Inferior parietal cortex (tissue), 1 donor: ENCODE measurements at regions not wholly inside any gene's neighbourhood (a gene's known extent, or its start where the extent isn't known, plus 50 kb on each side); places are given as distances from the start of the nearest gene placed in this dataset.
"Not testable (repeated sequence)": the region's sequence is repeated elsewhere in the genome, so short reads cannot be mapped to it uniquely, and the experiment has no call there.

ENCODE experiments used
- DNase-seq: peaks from one replicate; pipeline ENCODE4 v3.0.0-alpha.2; 2016; ENCODE audit errors: extremely low spot score

DNA sequence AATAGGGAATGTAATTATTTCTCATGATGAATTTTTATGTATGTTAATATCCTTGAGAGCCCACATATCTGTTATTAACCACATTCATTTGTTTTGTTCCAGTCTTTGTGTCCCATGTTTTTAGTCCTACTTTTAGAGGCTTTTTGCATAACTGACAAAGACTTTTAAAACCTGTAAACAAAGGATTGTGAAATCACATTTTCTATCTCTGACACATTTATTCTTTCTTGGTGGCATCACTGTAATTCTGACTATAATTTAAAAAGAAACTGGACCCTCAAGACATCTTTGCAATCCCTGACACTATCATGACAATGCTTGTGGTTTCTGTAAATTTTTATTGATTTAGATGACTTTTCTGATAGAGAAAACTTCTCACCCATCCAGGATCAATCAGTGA lies 313.1 kb downstream of the SIPA1L2 start:
- no peak for DNase-seq

DNA sequence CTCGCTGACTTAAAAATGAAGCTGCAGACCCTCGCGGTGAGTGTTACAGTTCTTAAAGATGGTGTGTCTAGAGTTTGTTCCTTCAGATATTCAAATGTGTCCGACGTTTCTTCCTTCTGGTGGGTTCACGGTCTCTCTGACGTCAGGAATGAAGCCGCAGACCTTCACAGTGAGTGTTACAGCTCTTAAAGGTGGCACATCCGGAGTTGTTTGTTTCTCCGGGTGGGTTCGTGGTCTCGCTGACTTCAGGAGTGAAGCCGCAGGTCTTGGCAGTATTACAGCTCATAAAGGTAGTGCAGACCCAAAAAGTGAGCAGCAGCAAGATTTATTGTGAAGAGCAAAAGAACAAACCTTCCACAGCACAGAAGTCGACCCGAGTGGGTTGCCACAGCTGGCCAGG lies 316.1 kb downstream of the SIPA1L2 start:
- DNase-seq, result not testable (repeated sequence)

DNA sequence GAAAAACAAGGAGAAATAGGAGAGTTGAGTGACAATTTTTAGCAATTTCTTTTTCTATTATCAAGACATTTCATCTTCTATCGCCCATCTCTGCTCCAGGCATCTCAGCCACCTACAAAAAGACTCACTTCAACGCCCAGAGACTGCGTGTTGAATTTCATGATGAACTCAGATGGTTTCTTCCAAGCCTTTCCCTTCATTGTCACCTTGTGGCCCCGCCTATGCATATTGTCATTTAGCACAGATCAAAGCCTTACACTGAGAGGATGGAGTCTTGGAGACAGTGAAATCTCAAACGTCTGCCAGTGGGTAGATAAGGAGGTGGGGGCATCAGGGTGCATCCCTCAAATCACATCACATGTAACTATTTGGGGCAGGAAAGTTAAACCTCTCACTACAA lies 319.4 kb downstream of the SIPA1L2 start:
- no peak for DNase-seq

DNA sequence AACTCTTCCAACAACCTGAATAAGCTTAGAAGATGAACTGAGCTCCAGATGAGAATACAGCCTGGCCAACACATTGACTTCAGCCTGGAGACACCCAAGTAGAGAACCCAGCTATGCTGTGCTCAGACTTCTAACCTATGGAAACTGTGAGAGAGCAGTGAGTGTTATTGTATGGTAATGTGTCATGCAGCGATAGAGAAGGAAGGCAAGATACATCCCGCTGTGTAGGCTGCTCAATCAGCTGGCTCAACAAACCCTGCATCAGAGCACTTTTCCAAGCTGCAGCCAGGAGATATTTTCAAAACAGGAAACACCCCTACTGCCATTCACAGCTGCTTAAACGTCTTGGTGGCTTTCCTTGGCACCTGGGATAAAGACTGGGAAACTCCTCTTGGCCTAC lies 321.3 kb downstream of the SIPA1L2 start:
- DNase-seq, result no peak

DNA sequence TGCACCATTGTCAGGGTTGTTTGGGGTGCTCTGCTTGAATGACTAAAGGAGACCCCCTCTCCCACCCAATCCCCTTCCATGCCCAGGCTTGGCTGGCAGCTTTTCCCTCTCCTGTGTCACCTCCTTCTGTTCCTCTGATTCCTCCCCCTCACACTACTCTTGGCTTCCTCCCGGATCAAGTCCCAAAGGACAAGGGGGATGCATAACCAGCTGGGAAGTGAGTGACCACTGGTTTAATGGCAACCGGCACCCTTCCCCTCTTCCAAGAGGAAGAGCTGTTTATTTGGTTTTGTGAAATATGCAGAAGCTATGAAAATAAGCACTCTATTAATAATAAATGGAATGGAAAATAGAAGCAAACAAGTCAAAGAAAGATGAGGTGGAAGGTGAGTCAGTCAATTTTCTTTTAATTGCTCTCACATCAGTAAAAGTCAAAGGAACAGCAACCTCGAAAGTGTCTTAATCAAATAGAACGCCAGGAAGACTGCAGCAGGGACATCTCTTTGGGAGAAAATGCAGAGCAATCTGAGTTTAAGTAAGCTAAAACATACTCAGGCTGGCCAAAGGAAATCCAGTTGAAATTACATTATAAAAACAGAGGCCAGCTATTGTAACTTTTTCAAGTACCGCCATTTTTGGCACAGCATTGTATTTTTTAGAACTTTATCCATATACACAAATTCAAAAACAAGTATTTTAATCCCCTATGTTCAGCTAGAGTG lies 322.5 kb downstream of the SIPA1L2 start:
- DNase-seq, result no peak

DNA sequence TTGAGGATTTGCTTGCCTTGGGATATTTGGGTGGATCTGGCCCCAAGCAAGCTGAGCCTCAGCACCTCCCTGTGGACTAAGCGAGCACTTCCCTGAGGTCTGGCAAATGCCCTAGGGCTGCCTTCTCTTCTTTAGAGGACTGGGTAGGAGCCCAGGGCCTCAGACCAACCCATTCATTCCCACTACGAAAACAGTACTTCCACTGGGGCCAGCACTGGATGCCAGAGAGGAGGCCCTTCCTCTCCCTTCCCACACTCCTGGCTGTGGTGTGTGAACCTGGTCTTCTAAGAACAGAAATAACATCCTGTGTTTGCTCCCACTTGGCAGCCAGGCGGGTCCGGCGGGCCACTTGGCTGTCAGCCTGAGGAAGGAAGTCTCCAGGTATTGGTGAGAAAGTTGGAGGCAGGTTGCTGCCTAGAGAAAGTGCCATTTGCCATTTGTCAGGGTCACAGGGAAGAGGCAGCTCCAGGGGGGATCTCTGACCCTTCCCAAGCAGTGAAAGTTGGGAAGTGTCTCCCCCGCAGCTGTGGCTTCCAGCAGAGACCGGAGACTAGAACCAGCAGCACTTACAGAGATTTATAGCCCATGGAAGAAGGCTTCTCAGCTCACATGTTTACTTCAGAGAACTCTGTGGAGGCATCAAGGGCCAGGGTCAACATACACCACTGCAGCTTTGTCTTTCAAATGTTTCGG lies 323.5 kb downstream of the SIPA1L2 start:
- DNase-seq, result no peak

DNA sequence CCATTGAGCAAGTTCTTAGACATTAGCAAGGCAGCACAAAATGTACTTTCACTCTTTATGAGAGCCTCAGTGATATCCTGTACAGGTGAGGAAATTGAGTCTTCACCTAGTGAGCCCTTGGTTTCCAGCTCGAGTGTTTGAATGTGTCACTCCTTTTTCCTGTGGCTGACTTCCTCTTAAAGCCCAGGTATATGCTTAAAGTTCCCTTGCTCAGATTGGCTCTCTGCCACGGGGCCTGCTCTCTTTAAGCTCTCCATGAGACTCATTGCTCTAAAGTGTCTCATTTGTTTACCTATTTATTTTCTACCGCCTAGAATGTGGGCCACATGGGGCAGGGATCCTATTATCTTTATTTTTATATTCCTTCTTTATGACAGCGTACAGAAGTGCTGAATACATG lies 324.9 kb downstream of the SIPA1L2 start:
- no peak for DNase-seq

DNA sequence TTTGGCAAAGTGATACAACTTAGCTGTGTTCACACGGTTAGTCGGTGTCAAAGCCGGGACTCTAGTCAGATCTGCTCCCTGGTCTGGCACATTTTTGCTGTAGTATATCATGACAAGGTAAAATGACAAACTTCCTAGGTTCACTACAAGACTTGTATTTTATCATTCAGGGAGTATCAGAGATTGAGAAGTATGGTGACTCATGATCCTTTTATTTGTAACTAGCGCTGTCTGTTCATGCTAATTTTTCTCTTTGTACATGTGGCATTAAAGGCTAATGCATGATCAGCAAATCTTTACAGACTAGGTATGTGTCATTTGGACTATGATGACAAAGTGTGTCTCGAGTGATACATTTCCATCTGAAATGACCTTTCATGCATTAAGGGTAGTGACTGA lies 326.7 kb downstream of the SIPA1L2 start:
- no peak for DNase-seq

DNA sequence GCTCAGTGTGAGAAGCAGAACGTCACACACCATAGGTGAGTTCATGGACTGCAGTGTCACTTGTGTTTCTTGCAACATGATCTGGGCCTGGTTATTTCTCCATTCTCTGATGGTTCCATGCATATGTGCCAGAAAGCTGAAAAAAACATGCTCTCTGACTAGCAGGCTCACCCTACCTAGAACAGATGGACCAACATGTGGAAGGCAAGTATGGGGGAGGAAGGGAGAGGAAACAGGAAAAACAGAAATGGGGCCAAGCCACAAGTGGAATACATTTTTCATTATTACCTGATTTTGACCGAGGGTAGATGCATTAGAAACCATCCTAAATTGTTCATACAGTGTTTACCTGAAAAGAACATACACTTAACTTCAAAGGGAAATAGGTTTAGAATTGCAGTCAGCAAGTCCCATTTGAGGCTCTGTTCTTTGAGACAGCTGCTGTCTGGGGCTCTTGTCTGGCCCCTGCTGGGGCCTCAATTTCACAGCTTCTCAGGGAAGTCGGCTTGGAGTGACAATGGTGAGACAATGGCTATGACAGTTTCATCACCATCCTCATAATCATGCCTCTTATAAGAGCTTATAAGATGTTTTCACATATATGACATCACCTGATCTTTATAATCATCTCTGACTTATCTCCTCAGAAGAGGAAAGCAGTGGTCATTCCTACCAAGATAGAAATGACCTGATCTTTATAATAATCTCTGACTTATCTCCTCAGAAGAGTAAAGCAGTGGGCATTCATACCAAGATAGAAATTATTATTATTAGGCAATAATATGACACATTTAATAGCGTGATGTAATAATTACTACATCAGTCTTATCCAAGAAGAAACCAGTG lies 327.3 kb downstream of the SIPA1L2 start:
- no peak for DNase-seq

DNA sequence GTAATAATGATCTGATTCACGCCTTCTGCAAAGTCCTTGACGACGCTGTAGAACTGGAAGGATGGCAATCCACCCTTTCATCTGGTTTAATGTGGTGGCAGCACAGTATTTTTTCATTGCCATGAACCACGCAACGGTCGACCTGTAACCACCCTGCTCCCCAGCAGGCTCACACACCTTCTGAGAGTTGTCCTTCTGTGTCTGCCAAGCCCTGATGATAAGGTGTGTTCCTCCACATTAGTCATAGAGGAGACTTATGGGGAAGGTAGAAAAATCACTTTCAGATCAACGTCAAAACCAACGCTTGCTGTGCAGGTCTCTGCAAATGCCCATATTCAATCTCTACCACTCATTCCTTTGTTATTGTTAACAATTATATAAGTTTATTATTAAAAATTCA lies 328.7 kb downstream of the SIPA1L2 start:
- DNase-seq, result no peak

DNA sequence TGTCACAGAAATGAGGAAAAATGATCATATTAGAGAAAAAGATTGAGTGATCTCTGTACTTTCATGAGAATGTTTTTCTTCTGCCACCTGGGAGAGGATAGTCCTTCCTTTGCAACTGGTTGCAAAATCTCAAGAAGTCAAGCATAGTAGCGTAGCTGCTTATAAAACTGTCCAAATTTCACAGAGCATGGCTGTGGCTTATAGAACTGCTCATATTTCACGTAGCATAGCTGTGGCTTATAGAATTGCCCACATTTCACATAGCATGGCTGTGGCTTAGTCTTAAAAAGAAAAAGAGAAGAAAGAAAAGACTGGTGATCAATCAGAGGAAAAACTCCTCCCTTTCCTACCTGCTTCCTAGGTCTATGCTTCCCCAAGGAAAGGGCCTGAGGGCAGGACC lies 329.5 kb downstream of the SIPA1L2 start:
- no peak for DNase-seq

DNA sequence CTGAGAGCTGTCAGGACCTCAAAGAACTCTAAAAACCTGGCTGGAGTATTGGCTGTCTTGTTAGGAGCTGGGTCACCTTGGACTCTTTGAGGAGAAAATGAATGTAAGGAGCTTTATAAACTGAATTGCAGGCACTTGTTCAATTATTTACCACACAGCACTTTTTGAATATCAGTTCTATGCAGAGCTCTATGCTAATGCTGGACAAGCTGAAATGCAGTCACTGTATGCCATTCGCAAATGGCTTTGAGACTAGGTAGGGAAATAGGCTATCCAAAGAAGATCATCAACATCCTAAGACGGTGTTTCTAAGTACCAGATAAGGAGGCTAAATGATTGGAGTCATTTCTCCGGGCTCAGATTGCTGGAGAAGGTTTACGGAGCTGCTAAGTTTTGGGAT lies 333.5 kb downstream of the SIPA1L2 start:
- no peak for DNase-seq

DNA sequence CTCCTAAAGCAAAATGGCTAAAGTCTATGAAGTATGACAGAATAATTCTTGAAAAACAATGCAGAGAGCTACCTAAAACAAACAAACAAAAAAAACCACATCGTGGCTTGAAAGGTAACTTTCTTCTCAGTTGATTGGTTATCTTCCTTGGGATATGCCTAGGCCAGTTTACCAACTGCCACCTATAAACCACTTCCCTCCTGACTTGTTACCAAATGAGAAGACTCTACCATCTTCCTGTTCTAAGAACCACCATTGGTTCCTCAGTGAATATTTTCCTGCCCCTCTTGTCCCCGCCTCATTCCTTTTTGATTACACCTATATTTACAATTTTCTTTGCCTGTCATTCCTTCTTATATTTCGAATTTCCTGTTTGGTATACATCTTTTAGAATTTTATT lies 336.6 kb downstream of the SIPA1L2 start:
- no peak for DNase-seq

DNA sequence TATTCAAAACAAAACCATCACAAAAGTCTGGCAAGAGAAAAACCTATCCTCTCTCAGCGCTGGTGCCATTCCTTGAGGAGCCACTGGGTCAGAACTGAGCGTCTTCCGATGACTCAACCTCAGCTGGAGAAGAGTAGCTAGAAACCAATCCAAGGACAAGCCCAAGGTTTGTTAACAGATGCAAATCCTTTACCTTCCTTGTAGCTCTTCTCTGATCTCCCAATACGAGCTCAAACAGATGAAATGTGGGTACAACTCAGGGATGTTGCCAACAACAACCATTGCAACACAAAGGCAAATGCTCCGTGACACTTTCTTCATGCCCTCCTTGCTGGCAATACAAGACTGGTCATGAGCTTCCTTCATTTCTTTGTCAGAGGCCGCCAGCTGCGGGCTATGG lies 337.1 kb downstream of the SIPA1L2 start:
- no peak for DNase-seq

DNA sequence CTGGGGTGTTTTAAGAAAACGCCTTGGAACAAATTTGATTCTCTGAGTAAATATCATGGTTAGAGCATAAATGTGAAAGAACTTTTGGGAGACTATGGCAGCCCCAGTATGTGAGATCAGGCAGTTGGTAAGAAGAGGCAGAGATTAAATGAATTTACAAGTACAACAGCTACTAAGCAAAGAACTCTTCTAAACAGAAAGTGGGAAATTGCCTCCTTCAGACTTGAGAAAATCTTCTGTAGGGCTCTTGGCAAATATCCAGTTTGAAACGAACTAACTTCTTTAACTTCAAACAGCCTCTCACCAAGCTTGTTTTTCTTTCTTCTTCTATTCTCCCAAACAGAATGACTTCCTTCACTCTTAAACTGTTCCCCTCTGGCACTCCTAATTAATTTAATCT lies 337.7 kb downstream of the SIPA1L2 start:
- DNase-seq, result no peak

DNA sequence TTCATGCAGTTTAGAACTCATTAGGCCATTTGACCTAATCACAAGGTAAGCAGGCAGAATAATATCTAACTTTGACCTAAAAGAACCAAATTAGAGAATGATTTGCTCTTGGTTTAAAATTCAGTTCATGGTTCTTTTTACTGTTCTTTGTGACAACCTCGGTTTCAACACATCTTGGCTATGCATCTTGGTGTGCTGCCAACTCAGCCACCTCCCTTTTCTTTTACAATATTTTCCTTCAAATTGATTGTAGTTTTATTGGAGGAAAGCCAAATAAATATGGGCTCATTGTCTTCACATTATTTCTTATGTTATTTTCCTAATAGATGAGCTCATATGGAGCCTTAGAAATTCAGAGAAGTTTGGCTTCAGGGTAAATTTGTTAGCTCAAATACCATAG lies 338.3 kb downstream of the SIPA1L2 start:
- DNase-seq, result no peak

DNA sequence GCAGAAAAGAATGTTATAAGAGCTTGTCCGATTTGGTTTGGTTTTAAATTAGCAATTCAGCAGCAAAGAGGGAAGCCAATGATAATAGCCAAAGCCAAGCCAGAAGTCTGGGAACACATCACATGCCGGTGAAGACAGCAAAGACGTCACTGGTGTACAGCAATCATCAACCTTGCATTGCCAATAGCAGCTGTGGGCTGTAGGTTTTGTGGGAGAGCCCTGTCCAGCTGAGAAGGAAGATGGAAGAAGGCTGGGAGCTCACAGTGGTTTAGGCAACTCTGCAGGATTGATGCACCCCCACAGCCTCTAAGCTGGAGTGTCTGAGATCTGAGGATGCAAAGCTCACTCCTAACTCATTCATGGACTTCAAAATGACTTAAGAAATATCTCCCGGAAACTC lies 338.7 kb downstream of the SIPA1L2 start:
- DNase-seq, result no peak

DNA sequence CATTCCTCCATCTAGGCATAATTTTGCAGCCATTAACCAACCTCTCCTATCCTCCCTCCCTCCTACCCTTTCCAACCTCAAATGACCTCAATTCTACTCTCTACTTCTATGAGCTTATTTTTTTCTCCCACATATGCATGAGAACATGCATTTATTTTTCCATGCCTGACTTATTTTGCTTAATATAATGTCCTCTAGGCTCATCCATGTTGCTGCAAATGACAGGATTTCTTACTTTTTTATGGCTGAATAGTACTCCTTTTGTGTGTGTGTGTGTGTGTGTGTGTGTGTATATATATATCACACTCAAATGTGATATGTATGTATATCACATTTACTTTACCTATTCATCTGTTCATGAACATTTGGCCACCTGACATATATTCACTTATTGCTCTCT lies 339.4 kb downstream of the SIPA1L2 start:
- DNase-seq, result no peak

DNA sequence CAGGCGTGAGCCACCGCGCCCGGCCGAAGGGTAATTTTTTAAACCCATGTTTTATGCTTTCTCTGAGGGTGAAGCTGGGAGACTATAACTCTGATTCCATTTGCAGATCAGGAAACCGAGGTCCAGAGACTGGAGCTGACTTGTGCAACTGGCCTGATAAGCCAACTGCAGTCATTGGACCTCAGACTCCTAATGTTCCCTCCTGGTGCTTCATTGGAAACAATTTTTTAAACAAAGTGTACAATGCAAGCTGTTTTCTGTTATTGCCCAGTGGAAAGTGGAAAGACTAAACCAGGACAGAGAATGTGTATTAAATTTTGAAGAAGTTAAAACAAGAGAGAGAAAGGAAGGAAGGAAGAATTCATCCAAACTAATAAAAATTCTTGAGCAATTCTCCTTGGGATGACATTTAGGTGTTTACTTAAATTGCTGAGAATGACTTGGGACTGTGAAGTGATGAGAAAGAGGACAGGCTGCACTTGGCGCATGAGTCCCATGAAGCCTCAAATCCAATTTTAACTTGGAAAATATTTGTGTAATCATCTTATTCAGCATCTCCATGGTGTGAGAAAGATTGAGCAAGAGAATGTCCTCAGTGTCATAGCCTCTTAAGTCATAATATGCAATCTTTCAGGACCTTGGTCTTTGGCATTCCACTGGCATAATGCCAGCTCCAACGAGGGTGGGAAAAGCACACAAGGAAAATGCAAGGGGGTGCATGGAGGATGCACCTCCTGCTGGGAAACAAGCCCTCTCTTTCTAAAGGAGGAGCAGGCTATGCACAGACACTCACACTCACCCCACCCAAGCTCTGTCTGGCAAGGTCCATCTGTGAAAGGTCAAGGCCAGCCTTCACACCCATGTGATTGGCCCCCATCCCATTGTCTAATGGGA lies 342.0 kb downstream of the SIPA1L2 start:
- DNase-seq, result no peak

DNA sequence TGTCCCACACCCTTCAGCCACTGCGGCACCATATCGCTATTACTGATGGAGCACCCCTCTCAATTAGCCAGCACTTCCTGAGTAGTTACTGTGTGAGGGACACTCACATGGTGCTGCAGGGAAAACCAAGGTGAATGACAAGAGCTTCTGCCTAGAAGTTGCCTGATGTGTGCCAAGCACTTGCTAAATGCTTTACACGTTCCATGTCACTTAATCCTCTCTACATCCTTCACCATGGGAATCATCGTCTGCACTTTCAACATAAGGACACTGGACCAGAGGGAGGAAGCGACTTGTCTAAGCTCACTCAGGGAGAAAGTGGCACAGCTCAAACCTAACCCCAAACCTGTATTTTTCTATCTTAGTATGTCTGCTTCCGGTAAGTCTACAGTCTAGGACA lies 344.8 kb downstream of the SIPA1L2 start:
- DNase-seq, result no peak

DNA sequence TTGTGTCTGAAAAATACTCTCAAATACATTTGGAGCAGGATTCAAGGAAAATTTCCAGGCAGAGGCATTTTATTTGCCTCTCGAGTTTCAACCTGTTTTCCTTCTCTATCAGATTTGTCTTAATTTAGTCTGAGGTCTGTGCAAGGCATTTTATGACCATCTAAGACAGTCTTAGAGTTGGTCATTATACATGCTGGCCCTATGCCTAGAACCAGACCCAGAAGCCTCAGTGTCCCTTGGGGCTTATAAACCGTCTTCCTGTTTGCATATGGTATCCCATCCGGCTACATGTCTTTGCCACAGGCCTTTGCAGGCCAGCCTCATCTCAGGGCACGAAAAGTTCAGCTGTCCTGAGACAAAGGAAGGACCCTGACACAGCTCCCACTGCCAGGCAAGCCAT lies 346.1 kb downstream of the SIPA1L2 start:
- DNase-seq, result no peak

DNA sequence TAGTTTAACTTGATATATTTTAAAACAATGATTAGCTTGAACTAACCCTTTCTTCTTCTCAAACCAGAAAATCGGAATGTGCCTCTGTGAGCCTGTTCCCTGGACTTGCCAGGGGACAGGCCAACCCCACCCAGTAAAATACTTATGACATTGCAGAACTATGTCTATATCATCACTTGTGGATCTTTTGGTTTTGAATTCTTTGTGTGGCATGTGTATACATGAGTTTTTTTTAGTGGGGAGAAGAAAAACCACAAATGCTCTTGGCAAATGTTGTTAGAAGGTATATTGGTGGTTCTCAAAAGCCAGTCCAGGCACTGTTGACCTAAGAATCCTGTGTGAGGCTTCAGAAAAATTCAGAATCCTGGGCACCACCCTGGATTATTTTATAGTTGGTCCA lies 347.4 kb downstream of the SIPA1L2 start:
- DNase-seq, result no peak
